T47D (cell line): ENCODE measurements at regions not wholly inside any gene's neighbourhood (a gene's known extent, or its start where the extent isn't known, plus 50 kb on each side); places are given as distances from the start of the nearest gene placed in this dataset.
"Not testable (repeated sequence)": the region's sequence is repeated elsewhere in the genome, so short reads cannot be mapped to it uniquely, and the experiment has no call there.

ENCODE experiments used
- DNase-seq, 2 experiments: peaks; one replicate each; pipeline versions ENCODE4 v3.0.0 to v3.0.0-alpha.2; 2011 to 2012; ENCODE audit warnings: low read depth in 1 of 2, low spot score in 1 of 2
- JUND ChIP-seq: IDR thresholded peaks from 2 replicates; pipeline ENCODE4 v1.6.1; 2012; ENCODE audit warnings: low read depth
- in situ Hi-C: cut with HindIII; loops from 2 replicates; pipeline ENCODE4 v1.10.0; 2016; ENCODE audit warnings: low sequenced_read_pairs, low pct_unique_long_range_greater_than_20kb

DNA sequence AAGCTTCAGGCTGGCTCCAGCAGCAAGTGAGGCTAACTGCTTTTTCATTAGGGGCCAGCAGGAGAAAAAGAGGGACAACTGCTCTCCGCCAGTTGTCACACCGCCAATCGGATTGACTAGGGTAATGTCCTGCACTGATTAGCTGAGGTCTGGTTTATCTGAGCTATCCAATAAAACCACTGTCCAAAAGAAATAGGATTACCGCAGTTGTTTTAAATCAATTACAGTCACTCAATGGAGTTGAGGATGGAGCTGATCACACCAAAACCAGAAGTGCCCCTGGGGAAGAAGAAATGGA lies 351.4 kb upstream of the NPVF start:
- no peak for TF ChIP-seq JUND
- in situ Hi-C loops: no loop called here
- DNase-seq: no peak

- no peak for TF ChIP-seq JUND
- in situ Hi-C loops: no loop called here
- no peak for DNase-seq
Measured at GRCh38 chr7:25580141-25580540, 351.9 kb upstream of the NPVF start.

DNA sequence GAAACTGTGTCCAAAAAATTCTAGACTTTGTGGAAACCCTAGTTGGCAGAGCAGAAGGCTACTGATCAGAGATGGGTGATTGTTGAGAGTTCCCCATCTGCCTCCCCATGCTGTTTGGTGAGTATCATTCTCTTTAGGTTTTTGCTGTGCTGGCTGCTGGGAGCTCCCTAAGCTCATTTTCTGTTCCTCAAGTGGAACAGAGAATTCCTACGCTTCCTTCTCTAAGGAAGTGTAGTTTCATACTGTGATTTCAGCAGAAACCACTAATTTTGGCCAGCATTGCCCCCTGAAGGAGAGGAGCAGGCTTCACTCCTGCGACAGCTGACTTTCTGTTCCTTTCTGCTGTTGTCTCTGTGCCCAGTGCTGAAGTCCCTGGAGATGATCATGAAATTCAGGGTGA lies 355.3 kb upstream of the NPVF start:
- in situ Hi-C loops: no loop called here
- no peak for DNase-seq
- TF ChIP-seq JUND: no peak

DNA sequence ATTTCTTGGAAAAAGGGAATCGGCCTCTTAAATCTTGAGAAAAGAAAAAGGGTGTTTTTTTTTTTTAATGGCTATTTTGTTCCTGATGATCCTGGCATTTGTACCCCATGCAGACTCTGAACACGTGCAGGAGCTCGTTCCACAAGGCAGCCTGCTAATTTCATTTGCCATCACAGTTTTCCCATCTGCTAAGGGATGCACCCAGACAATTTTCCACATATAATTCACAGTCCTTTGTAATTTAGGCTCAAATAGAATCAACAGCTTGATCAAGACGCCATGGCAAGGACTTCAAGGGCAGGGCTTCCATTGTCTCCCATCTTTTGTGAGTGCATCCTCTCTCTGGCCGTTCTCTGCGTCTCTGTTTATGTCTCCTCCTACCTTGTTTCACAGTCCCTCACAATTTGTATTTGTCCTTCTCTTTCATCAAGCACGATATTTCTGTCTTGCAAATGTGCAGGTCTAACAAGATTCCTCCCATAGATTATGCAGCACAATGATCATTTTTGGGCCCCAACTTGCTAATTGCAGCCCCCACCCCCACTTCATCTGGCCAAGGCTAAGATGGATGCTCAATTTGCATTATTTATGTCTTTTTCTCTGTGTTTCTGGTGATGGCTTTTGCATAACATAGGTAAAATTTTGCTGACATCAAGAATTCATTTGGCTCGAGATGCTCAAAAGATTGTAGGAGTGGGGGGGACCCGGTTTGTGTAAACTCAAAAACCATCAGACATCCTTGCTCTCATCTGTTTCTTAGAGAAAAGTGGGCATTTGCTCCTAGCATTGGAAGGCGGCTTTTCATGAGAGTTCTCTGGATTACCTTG lies 356.0 kb upstream of the NPVF start:
- no peak for DNase-seq
- TF ChIP-seq JUND: no peak
- in situ Hi-C loops: no loop called here

GRCh38 chr7:25586513-25586912 lies 358.2 kb upstream of the NPVF start:
- in situ Hi-C loops: no loop called here
- DNase-seq: no peak
- no peak for TF ChIP-seq JUND

DNA sequence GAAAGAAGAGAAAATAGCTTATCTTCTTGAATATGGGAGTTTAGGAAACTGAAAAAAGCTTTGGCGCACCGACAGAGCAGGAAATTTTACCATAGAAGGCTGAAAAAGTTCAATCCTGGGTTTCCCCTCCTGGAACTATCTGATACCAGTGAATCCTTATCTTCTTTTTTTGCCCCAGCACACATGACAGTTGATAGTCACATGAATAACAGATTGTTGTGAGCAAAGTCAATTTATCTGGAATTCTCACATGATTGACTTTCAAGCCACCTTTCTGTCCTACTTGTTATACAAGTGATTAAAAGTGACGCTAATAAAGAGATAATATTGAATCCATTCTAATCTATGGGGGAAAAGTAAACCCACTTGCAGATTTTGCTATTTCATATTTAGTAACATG lies 365.8 kb upstream of the NPVF start:
- no peak for TF ChIP-seq JUND
- no peak for DNase-seq
- in situ Hi-C loops: no loop called here

DNA sequence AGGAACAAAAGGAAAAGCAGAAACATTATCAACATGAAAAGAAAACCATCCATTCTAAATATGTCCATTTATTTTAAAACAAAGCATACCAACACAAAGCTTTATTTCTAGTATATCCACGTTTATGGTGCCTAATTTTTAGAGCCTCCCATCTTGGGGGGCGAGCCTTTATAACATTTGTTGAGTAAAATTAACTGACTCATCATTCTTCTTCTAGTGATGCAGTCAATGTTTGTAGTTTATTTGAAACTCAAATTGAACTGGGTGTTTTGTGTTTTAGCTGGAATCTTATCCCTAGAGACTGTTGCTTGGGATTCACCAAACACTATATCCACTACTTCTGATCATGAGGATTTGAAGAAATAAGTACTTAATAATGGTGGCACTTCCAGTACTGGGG lies 366.4 kb upstream of the NPVF start:
- no peak for DNase-seq
- in situ Hi-C loops: no loop called here
- TF ChIP-seq JUND: no peak

GRCh38 chr7:25595996-25596395 lies 367.7 kb upstream of the NPVF start:
- in situ Hi-C loops: no loop called here
- TF ChIP-seq JUND: no peak
- DNase-seq: no peak

- TF ChIP-seq JUND: no peak
- in situ Hi-C loops: no loop called here
- DNase-seq: peak in 1 of 2 experiments; percentile 10
Measured at GRCh38 chr7:25596443-25596842, 368.2 kb upstream of the NPVF start.

DNA sequence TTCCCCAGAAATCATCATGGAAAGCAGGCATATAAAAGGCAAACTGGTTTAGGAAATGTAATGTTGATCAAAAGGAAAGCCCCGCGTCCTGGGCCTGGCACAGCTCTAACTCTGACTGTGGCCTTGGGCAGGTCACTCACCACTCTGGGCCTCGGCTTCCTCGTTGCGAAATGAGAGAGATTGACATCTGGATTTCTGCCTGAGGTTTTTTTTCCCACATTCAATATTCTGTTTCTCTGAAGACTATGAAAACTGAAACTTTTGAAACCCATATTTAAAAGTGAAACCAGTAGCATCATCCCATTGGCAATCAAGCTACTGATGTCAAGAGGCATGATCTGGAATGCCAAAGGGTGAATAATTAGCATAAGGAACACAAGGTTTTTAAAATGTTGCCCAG lies 369.7 kb upstream of the NPVF start:
- in situ Hi-C loops: no loop called here
- DNase-seq: peak in 1 of 2 experiments; percentile 55
- TF ChIP-seq JUND: no peak

DNA sequence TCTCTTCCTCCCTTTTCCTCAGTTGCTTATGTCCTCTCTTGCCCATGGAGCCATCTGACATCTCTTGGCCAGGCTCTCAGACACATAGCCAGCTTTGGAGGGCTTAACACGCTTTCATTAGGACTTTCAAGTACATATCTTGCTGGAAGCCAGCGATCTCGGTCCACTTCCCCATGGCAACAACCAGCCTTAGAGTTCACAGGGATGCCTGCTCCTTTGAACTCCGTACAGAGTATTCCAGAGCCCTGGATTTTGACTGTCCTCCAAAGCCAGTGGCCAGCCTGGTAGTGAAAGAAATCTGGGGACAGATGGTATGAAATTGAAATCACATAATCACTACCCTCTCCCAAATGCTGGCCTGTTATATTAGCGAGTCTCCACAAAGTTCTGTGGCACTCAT lies 370.5 kb upstream of the NPVF start:
- in situ Hi-C loops: no loop called here
- no peak for DNase-seq
- no peak for TF ChIP-seq JUND

- in situ Hi-C loops: no loop called here
- no peak for TF ChIP-seq JUND
- DNase-seq: no peak
Measured at GRCh38 chr7:25600262-25600920, 372.1 kb upstream of the NPVF start.

GRCh38 chr7:25602730-25603426 lies 374.6 kb upstream of the NPVF start:
- DNase-seq, in situ Hi-C loops: not testable (repeated sequence)

DNA sequence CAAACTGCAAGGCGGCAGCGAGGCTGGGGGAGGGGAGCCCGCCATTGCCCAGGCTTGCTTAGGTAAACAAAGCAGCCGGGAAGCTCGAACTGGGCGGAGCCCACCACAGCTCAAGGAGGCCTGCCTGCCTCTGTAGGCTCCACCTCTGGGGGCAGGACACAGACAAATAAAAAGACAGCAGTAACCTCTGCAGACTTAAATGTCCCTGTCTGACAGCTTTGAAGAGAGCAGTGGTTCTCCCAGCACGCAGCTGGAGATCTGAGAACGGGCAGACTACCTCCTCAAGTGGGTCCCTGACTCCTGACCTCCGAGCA lies 375.1 kb upstream of the NPVF start:
- in situ Hi-C loops, DNase-seq: not testable (repeated sequence)
